HepG2 (cell line): ENCODE measurements at regions not wholly inside any gene's neighbourhood (a gene's known extent, or its start where the extent isn't known, plus 50 kb on each side); places are given as distances from the start of the nearest gene placed in this dataset.
A peak's percentile ranks its signal among the peaks of the same experiment; 100 is the strongest.

ENCODE experiments used
- ARID5B ChIP-seq: IDR thresholded peaks from 2 replicates; pipeline ENCODE4 v1.4.0; 2020; ENCODE audit warnings: mild to moderate bottlenecking, missing genetic modification reagents
- ATM ChIP-seq: fragments of 450-650 bp; IDR thresholded peaks from 2 replicates; pipeline ENCODE4 v1.7.1; 2017; ENCODE audit warnings: mild to moderate bottlenecking, borderline replicate concordance
- BHLHE40 ChIP-seq: IDR thresholded peaks from 2 replicates; pipeline ENCODE4 v1.6.1; 2011; ENCODE audit warnings: low read length, improper control_type of control experiment
- CTCF ChIP-seq: sonication (generic); formaldehyde crosslinking; IDR thresholded peaks from 2 replicates; pipeline ENCODE4 v1.5.0; 2020; ENCODE audit warnings: mild to moderate bottlenecking, missing genetic modification reagents, moderate library complexity
- DR1 ChIP-seq: sonication (generic); formaldehyde crosslinking; IDR thresholded peaks from 2 replicates; pipeline ENCODE4 v1.8.0; 2021; ENCODE audit warnings: mild to moderate bottlenecking, missing genetic modification reagents, inconsistent platforms
- FOXA3 ChIP-seq: IDR thresholded peaks from 2 replicates; pipeline ENCODE4 v1.6.1; 2016; ENCODE audit warnings: missing genetic modification reagents, missing compliant biosample characterization
- KDM5B ChIP-seq: sonication (generic); formaldehyde crosslinking; IDR thresholded peaks from 2 replicates; pipeline ENCODE4 v1.4.0; 2020; ENCODE audit warnings: missing genetic modification reagents, mild to moderate bottlenecking, borderline replicate concordance
- KLF9 ChIP-seq: IDR thresholded peaks from 2 replicates; pipeline ENCODE4 v1.6.1; 2016; ENCODE audit warnings: low read depth
- LCORL ChIP-seq, 2 experiments: fragments of 450-650 bp in 1 of 2; sonication (generic) in 1 of 2; formaldehyde crosslinking in 1 of 2; IDR thresholded peaks; 2 replicates each; pipeline versions ENCODE4 v1.5.0 to v1.6.1; 2017 to 2020; ENCODE audit warnings: antibody characterized with exemption in 1 of 2, missing genetic modification reagents in 1 of 2
- MLLT10 ChIP-seq: sonication (generic); formaldehyde crosslinking; IDR thresholded peaks from 2 replicates; pipeline ENCODE4 v1.4.0; 2020; ENCODE audit warnings: missing genetic modification reagents
- NCOR1 ChIP-seq: fragments of 200-600 bp; sonication (generic); IDR thresholded peaks from 2 replicates; pipeline ENCODE4 v1.7.0; 2017; ENCODE audit warnings: antibody characterized with exemption, low read length, borderline replicate concordance
- NFYC ChIP-seq: IDR thresholded peaks from 2 replicates; pipeline ENCODE4 v1.6.1; 2016; ENCODE audit warnings: missing genetic modification reagents, missing compliant biosample characterization
- RARA ChIP-seq: IDR thresholded peaks from 2 replicates; pipeline ENCODE4 v1.6.1; 2016; ENCODE audit warnings: missing genetic modification reagents, missing compliant biosample characterization
- RNF219 ChIP-seq: sonication (generic); formaldehyde crosslinking; IDR thresholded peaks from 2 replicates; pipeline ENCODE4 v1.5.0; 2020; ENCODE audit warnings: mild to moderate bottlenecking, missing genetic modification reagents
- SP1 ChIP-seq, 2 experiments: fragments of 450-650 bp in 1 of 2; sonication (generic) in 1 of 2; formaldehyde crosslinking in 1 of 2; IDR thresholded peaks; 2 replicates each; pipeline versions ENCODE4 v1.4.0 to v1.6.1; 2016 to 2020; ENCODE audit warnings: missing genetic modification reagents in 1 of 2
- ZNF180 ChIP-seq: sonication (generic); formaldehyde crosslinking; IDR thresholded peaks from 2 replicates; pipeline ENCODE4 v1.4.0; 2020; ENCODE audit warnings: low read depth, missing genetic modification reagents, borderline replicate concordance
- ZNF24 ChIP-seq: fragments of 450-650 bp; IDR thresholded peaks from 2 replicates; pipeline ENCODE4 v1.6.1; 2017; ENCODE audit warnings: antibody characterized with exemption, mild to moderate bottlenecking
- ZSCAN12 ChIP-seq: sonication (generic); formaldehyde crosslinking; IDR thresholded peaks from 2 replicates; pipeline ENCODE4 v1.9.0; 2021; ENCODE audit warnings: mild to moderate bottlenecking, missing genetic modification reagents
- TF ChIP-seq, protein P1 (sequence below): sonication (generic); formaldehyde crosslinking; conservative IDR thresholded peaks from 2 replicates; pipeline ENCODE4 v1.4.0; 2020; ENCODE audit warnings: mild to moderate bottlenecking, missing genetic modification reagents, moderate library complexity

DNA sequence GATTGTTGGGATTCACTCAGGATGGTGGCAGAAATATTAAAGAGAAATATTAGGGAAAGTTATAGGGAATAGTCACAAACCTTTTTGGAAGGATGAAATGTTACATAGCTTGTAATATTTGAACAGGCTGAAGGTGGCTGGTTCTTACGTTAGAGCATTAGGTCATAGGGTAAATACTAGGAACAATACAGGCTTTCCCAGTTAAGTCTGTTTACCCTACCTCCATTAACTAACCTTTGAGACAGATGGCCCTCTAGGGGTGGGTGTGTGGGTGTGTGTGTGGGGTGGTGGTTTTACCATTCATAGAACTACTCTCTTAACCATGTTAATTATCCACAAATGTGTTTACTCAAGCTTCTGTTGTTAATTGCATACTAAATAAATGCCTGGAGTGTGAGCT lies 94.3 kb upstream of the STK32A start (continued):
- TF ChIP-seq, protein P1, sequence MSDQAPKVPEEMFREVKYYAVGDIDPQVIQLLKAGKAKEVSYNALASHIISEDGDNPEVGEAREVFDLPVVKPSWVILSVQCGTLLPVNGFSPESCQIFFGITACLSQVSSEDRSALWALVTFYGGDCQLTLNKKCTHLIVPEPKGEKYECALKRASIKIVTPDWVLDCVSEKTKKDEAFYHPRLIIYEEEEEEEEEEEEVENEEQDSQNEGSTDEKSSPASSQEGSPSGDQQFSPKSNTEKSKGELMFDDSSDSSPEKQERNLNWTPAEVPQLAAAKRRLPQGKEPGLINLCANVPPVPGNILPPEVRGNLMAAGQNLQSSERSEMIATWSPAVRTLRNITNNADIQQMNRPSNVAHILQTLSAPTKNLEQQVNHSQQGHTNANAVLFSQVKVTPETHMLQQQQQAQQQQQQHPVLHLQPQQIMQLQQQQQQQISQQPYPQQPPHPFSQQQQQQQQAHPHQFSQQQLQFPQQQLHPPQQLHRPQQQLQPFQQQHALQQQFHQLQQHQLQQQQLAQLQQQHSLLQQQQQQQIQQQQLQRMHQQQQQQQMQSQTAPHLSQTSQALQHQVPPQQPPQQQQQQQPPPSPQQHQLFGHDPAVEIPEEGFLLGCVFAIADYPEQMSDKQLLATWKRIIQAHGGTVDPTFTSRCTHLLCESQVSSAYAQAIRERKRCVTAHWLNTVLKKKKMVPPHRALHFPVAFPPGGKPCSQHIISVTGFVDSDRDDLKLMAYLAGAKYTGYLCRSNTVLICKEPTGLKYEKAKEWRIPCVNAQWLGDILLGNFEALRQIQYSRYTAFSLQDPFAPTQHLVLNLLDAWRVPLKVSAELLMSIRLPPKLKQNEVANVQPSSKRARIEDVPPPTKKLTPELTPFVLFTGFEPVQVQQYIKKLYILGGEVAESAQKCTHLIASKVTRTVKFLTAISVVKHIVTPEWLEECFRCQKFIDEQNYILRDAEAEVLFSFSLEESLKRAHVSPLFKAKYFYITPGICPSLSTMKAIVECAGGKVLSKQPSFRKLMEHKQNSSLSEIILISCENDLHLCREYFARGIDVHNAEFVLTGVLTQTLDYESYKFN (CRISPR knock-in tag): peak; percentile 59
- no peak for TF ChIP-seq KDM5B (CRISPR knock-in tag)
- TF ChIP-seq LCORL (IDR thresholded peaks at IDR 0.05): no peak
- no peak for TF ChIP-seq LCORL (CRISPR knock-in tag; IDR thresholded peaks at IDR 0.05)
- TF ChIP-seq ATM: no peak
- TF ChIP-seq ZNF24: no peak
- TF ChIP-seq RNF219 (CRISPR knock-in tag): no peak
- peak; percentile 78 for TF ChIP-seq FOXA3 (CRISPR knock-in tag)
- TF ChIP-seq RARA (CRISPR knock-in tag): peak; percentile 58
- TF ChIP-seq MLLT10 (CRISPR knock-in tag): no peak
- no peak for TF ChIP-seq SP1 (IDR thresholded peaks at IDR 0.05)
- TF ChIP-seq SP1 (CRISPR knock-in tag; IDR thresholded peaks at IDR 0.05): no peak
- TF ChIP-seq BHLHE40: no peak
- peak; percentile 26; the same call in 1 of the 2 replicates for TF ChIP-seq CTCF
- TF ChIP-seq ZSCAN12 (CRISPR knock-in tag): no peak
- TF ChIP-seq ZNF180: no peak
- peak; percentile 84 for TF ChIP-seq ARID5B (CRISPR knock-in tag)
- TF ChIP-seq NFYC: no peak
- no peak for TF ChIP-seq DR1 (CRISPR knock-in tag)
- TF ChIP-seq KLF9: no peak
- TF ChIP-seq NCOR1: no peak
